AG09309 (cell line): ENCODE measurements at regions not wholly inside any gene's neighbourhood (a gene's known extent, or its start where the extent isn't known, plus 50 kb on each side); places are given as distances from the start of the nearest gene placed in this dataset.
"Not testable (repeated sequence)": the region's sequence is repeated elsewhere in the genome, so short reads cannot be mapped to it uniquely, and the experiment has no call there.

ENCODE experiments used
- DNase-seq: peaks from one replicate; pipeline ENCODE4 v3.0.0-alpha.2; 2010; ENCODE audit warnings: low read depth
- H3K4me3 ChIP-seq: 2 replicates; pipeline ENCODE4 v1.5.1; 2011; ENCODE audit warnings: mild to moderate bottlenecking, low read depth, low read length, moderate library complexity; ENCODE audit not compliant: control insufficient read depth
- CTCF ChIP-seq: IDR thresholded peaks from 2 replicates; pipeline ENCODE4 v1.5.1; 2011; ENCODE audit warnings: mild to moderate bottlenecking, low read depth, low read length, inconsistent platforms; ENCODE audit not compliant: insufficient read depth, control insufficient read depth; ENCODE audit errors: missing control alignments

- TF ChIP-seq CTCF: no peak
- DNase-seq: no peak
Observed at GRCh38 chr13:59399513-59399912, 764.2 kb downstream of the DIAPH3 start.

GRCh38 chr13:59404331-59404730, 759.4 kb downstream of the DIAPH3 start:
- no peak for TF ChIP-seq CTCF
- no peak overlapping the region for H3K4me3 ChIP-seq
- no peak for DNase-seq

More at GRCh38 chr13:59399513-59399912, 764.2 kb downstream of the DIAPH3 start:
- no peak overlapping the region for H3K4me3 ChIP-seq

- not testable (repeated sequence) for DNase-seq, H3K4me3 ChIP-seq
Observed at GRCh38 chr13:59407251-59407650, 756.5 kb downstream of the DIAPH3 start.

- TF ChIP-seq CTCF: no peak
- DNase-seq: no peak
- no peak overlapping the region for H3K4me3 ChIP-seq
Observed at GRCh38 chr13:59408738-59409137, 755.0 kb downstream of the DIAPH3 start.

- no peak overlapping the region for H3K4me3 ChIP-seq
- no peak for TF ChIP-seq CTCF
- no peak for DNase-seq
Observed at GRCh38 chr13:59409211-59409610, 754.5 kb downstream of the DIAPH3 start.

- no peak for DNase-seq
- no peak overlapping the region for H3K4me3 ChIP-seq
- no peak for TF ChIP-seq CTCF
Observed at GRCh38 chr13:59409634-59410200, 754.0 kb downstream of the DIAPH3 start.

- no peak overlapping the region for H3K4me3 ChIP-seq
- no peak for DNase-seq
- TF ChIP-seq CTCF: no peak
Observed at GRCh38 chr13:59413126-59413525, 750.6 kb downstream of the DIAPH3 start.

- TF ChIP-seq CTCF: no peak
- no peak for DNase-seq
- H3K4me3 ChIP-seq: no peak overlapping the region
Observed at GRCh38 chr13:59414006-59414405, 749.7 kb downstream of the DIAPH3 start.
